Smooth muscle cell (in vitro differentiated cells): ENCODE measurements at regions not wholly inside any gene's neighbourhood (a gene's known extent, or its start where the extent isn't known, plus 50 kb on each side); places are given as distances from the start of the nearest gene placed in this dataset.

ENCODE experiments used
- DNase-seq: peaks from one replicate; lab custom pipeline; 2025; ENCODE audit not compliant: unreplicated experiment; lab: John Stamatoyannopoulos, UW
- H2AFZ ChIP-seq: fragments of 200-600 bp; sonication (generic); 2 replicates; pipeline ENCODE4 v1.6.0; 2016; ENCODE audit warnings: antibody characterized with exemption, low read depth, mild to moderate bottlenecking
- H3F3A ChIP-seq: fragments of 200-600 bp; sonication (generic); 2 replicates; pipeline ENCODE4 v1.6.0; 2017; ENCODE audit warnings: antibody characterized with exemption, low read depth
- H3K27ac ChIP-seq: fragments of 200-600 bp; sonication (generic); 2 replicates; pipeline ENCODE4 v1.5.1; 2016; ENCODE audit warnings: low read depth, mild to moderate bottlenecking
- H3K27me3 ChIP-seq: fragments of 200-600 bp; sonication (generic); 2 replicates; pipeline ENCODE4 v1.6.1; 2016; ENCODE audit warnings: low read depth, mild to moderate bottlenecking
- H3K36me3 ChIP-seq: fragments of 200-600 bp; sonication (generic); 2 replicates; pipeline ENCODE4 v1.5.1; 2016; ENCODE audit warnings: low read depth
- H3K4me1 ChIP-seq: fragments of 200-600 bp; sonication (generic); 2 replicates; pipeline ENCODE4 v1.5.1; 2016; ENCODE audit warnings: low read depth
- H3K4me2 ChIP-seq: fragments of 200-600 bp; sonication (generic); 2 replicates; pipeline ENCODE4 v1.6.0; 2016; ENCODE audit warnings: mild to moderate bottlenecking
- H3K4me3 ChIP-seq: fragments of 200-600 bp; sonication (generic); 2 replicates; pipeline ENCODE4 v1.5.1; 2016; ENCODE audit warnings: mild to moderate bottlenecking
- H3K79me2 ChIP-seq: fragments of 200-600 bp; sonication (generic); 2 replicates; pipeline ENCODE4 v1.6.0; 2016; ENCODE audit warnings: low read depth, mild to moderate bottlenecking
- H3K9ac ChIP-seq: fragments of 200-600 bp; sonication (generic); 2 replicates; pipeline ENCODE4 v1.6.0; 2016; ENCODE audit warnings: low read depth
- H3K9me3 ChIP-seq: fragments of 200-600 bp; sonication (generic); replicated peaks from 2 replicates; pipeline ENCODE4 v1.5.1; 2016; ENCODE audit warnings: low read depth
- H4K20me1 ChIP-seq: fragments of 200-600 bp; sonication (generic); 2 replicates; pipeline ENCODE4 v1.6.0; 2016; ENCODE audit warnings: low read depth
- WGBS: methylation state at CpG from one replicate; pipeline ENCODE4 v1.1.7; 2016; ENCODE audit warnings: low lambda C conversion rate; 5-methylcytosine and 5-hydroxymethylcytosine counted together
- TF ChIP-seq, protein P1 (sequence below): fragments of 200-600 bp; sonication (generic); IDR thresholded peaks from 2 replicates; pipeline ENCODE4 v1.5.1; 2017; ENCODE audit warnings: borderline replicate concordance, mild to moderate bottlenecking, antibody characterized with exemption; ENCODE audit not compliant: insufficient read depth, poor library complexity, severe bottlenecking

DNA sequence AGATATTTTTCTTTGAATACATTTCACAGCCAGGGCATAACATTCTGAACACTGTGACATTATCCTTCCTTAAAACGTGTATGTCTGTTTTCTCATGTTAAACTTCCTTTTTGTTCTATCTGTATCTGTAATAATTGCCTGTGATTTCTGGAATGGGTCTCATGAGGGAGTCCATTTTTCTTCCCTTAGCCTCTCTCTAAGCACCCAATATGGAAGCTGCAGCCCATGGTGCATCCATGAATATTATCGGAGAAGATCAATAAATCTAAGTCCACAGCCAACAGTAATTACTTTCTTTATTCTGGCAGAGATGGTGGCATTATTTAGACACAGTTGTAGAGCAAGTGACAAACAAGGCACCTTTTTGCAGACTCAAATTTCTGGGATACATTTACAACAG is 671.1 kb downstream of the TUSC7 start:
- no peaks in the 10 kb centered on the region for H3K9me3 ChIP-seq
- DNase-seq = no peak
- no peaks in the 10 kb centered on the region for H3F3A ChIP-seq
- no peak overlapping the region for H3K4me2 ChIP-seq
- H4K20me1 ChIP-seq = no peaks in the 10 kb centered on the region
- WGBS = 84% methylated on average over 2 of the region's 2 CpGs
- TF ChIP-seq, protein P1, sequence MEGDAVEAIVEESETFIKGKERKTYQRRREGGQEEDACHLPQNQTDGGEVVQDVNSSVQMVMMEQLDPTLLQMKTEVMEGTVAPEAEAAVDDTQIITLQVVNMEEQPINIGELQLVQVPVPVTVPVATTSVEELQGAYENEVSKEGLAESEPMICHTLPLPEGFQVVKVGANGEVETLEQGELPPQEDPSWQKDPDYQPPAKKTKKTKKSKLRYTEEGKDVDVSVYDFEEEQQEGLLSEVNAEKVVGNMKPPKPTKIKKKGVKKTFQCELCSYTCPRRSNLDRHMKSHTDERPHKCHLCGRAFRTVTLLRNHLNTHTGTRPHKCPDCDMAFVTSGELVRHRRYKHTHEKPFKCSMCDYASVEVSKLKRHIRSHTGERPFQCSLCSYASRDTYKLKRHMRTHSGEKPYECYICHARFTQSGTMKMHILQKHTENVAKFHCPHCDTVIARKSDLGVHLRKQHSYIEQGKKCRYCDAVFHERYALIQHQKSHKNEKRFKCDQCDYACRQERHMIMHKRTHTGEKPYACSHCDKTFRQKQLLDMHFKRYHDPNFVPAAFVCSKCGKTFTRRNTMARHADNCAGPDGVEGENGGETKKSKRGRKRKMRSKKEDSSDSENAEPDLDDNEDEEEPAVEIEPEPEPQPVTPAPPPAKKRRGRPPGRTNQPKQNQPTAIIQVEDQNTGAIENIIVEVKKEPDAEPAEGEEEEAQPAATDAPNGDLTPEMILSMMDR = no peak
- H3K79me2 ChIP-seq = no peaks in the 10 kb centered on the region
- no peaks in the 10 kb centered on the region for H3K27me3 ChIP-seq
- no peaks in the 10 kb centered on the region for H3K36me3 ChIP-seq
- no peak overlapping the region for H3K4me3 ChIP-seq
- no peaks in the 10 kb centered on the region for H3K4me1 ChIP-seq
- H2AFZ ChIP-seq = no peak overlapping the region
- no peak overlapping the region for H3K27ac ChIP-seq
- no peak overlapping the region for H3K9ac ChIP-seq

- DNase-seq = no peak
- Histone ChIP-seq H3K4me1 (peaks cover 7% of the 10 kb centered on the region), H3K36me3 (no peaks in the 10 kb centered on the region)
Observed at GRCh38 chr3:117393119-117393518, 683.5 kb downstream of the TUSC7 start.

DNA sequence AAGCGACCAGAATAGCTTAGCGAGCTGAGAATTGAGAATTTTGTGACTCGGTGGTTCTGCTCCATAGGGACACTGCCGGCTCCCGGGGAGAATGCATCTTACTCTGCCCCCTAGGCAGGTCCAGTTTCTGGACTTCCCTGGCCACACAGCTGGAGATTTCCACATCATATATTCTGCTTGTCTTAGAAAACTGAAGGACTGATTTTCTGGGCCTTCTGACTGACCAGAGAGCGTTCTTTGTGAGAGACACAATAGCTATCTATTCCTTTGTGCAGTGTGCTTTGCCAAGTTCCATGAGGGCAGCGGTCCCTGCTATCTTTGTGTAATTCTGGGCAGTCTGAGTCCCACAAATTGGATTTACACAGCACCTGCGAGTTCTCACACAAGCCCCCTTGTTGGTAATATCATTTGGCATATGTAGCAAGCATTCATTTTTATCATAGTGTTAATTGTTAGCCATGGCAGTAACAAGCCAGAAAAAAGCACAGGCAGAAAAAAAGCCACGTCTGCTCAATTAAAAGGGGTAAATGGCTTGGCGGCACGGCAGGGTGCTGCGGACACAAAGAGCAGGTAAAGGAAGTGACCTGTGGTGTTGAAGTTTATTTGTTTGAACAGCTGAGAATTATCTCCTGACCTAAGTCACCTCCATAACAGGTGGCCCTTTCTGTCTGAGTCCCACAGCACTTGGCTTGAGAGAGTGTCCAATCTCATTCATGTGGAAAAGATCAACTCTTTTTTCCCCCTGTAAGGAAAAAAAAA is 688.7 kb downstream of the TUSC7 start:
- H4K20me1 ChIP-seq = no peaks in the 10 kb centered on the region
- H2AFZ ChIP-seq = no peak overlapping the region
- H3K27me3 ChIP-seq = no peaks in the 10 kb centered on the region
- no peaks in the 10 kb centered on the region for H3K9me3 ChIP-seq
- no peaks in the 10 kb centered on the region for H3K79me2 ChIP-seq
- H3K4me1 ChIP-seq = peaks cover 32% of the 10 kb centered on the region
- WGBS = 43% methylated on average over 12 of the region's 12 CpGs
- no peak overlapping the region for H3K4me3 ChIP-seq
- no peak for DNase-seq
- H3K4me2 ChIP-seq = no peak overlapping the region
- no peak overlapping the region for H3K27ac ChIP-seq
- no peaks in the 10 kb centered on the region for H3K36me3 ChIP-seq
- TF ChIP-seq, protein P1 = no peak
- H3F3A ChIP-seq = no peaks in the 10 kb centered on the region
- H3K9ac ChIP-seq = no peak overlapping the region

More at GRCh38 chr3:117393119-117393518, 683.5 kb downstream of the TUSC7 start:
- TF ChIP-seq, protein P1 = no peak
- H3F3A ChIP-seq = no peaks in the 10 kb centered on the region
- no peaks in the 10 kb centered on the region for H4K20me1 ChIP-seq
- no peaks in the 10 kb centered on the region for H3K27me3 ChIP-seq
- no peaks in the 10 kb centered on the region for H3K79me2 ChIP-seq
- no peak overlapping the region for H3K4me3 ChIP-seq
- H3K9me3 ChIP-seq = no peaks in the 10 kb centered on the region
- H3K9ac ChIP-seq = no peak overlapping the region
- no peak overlapping the region for H3K4me2 ChIP-seq
- 81% methylated on average over 1 of the region's 1 CpG for WGBS
- H3K27ac ChIP-seq = no peak overlapping the region
- no peak overlapping the region for H2AFZ ChIP-seq
